GM12872 (cell line): ENCODE measurements at regions not wholly inside any gene's neighbourhood (a gene's known extent, or its start where the extent isn't known, plus 50 kb on each side); places are given as distances from the start of the nearest gene placed in this dataset.

Experiments
- CTCF ChIP-seq: IDR thresholded peaks from 3 replicates; pipeline ENCODE4 v1.5.1; 2011; ENCODE audit warnings: low read depth, mild to moderate bottlenecking, low read length, moderate library complexity; ENCODE audit not compliant: insufficient read depth

GRCh38 chr20:61192337-61192950 is 59.6 kb upstream of the CDH4 start:
- TF ChIP-seq CTCF, result no peak

GRCh38 chr20:61193164-61193563 is 58.9 kb upstream of the CDH4 start:
- no peak for TF ChIP-seq CTCF
